Endodermal cell (in vitro differentiated cells): ENCODE measurements at regions not wholly inside any gene's neighbourhood (a gene's known extent, or its start where the extent isn't known, plus 50 kb on each side); places are given as distances from the start of the nearest gene placed in this dataset.

Experiments
- DNase-seq: peaks from one replicate; pipeline ENCODE4 v3.0.0-alpha.2; 2017
- H3K27ac ChIP-seq: 2 replicates; pipeline ENCODE4 v1.5.1; 2013; ENCODE audit warnings: mild to moderate bottlenecking, low read depth, low read length, moderate library complexity
- H3K27me3 ChIP-seq: 2 replicates; pipeline ENCODE4 v1.6.1; 2013; ENCODE audit warnings: mild to moderate bottlenecking, low read length, moderate library complexity; ENCODE audit not compliant: insufficient read depth, control insufficient read depth, poor library complexity, severe bottlenecking
- H3K36me3 ChIP-seq: 2 replicates; pipeline ENCODE4 v1.7.0; 2013; ENCODE audit warnings: mild to moderate bottlenecking, low read length, moderate library complexity; ENCODE audit not compliant: control insufficient read depth, insufficient read depth
- H3K4me1 ChIP-seq: one replicate; pipeline ENCODE4 v1.7.0; 2013; ENCODE audit warnings: low read length; ENCODE audit not compliant: control insufficient read depth, insufficient read depth
- H3K4me3 ChIP-seq: 2 replicates; pipeline ENCODE4 v1.5.1; 2013; ENCODE audit warnings: mild to moderate bottlenecking, low read length, moderate library complexity
- H3K9ac ChIP-seq: 2 replicates; pipeline ENCODE4 v1.6.1; 2013; ENCODE audit warnings: mild to moderate bottlenecking, low read length, moderate library complexity; ENCODE audit not compliant: poor library complexity, severe bottlenecking; ENCODE audit errors: extremely low read depth
- H3K9me3 ChIP-seq: 2 replicates; pipeline ENCODE4 v1.6.1; 2013; ENCODE audit warnings: mild to moderate bottlenecking, low read length, moderate library complexity; ENCODE audit not compliant: control insufficient read depth
- H3K27ac Mint-ChIP-seq: 2 replicates; pipeline ENCODE4 v1.8.0; 2020; ENCODE audit warnings: mixed read lengths
- H3K27me3 Mint-ChIP-seq: 2 replicates; pipeline ENCODE4 v1.8.0; 2021; ENCODE audit warnings: mild to moderate bottlenecking, mixed read lengths; ENCODE audit not compliant: insufficient read depth
- H3K36me3 Mint-ChIP-seq: 2 replicates; pipeline ENCODE4 v1.8.0; 2020; ENCODE audit warnings: low read depth, mixed read lengths
- H3K4me1 Mint-ChIP-seq: 2 replicates; pipeline ENCODE4 v1.8.0; 2020; ENCODE audit warnings: mixed read lengths
- H3K4me3 Mint-ChIP-seq: 2 replicates; pipeline ENCODE4 v1.8.0; 2020; ENCODE audit warnings: mild to moderate bottlenecking, moderate library complexity, mixed read lengths
- H3K9me3 Mint-ChIP-seq: 2 replicates; pipeline ENCODE4 v1.8.0; 2020; ENCODE audit warnings: mild to moderate bottlenecking, mixed read lengths
- WGBS, 2 experiments: methylation state at CpG; one replicate each; pipeline versions ENCODE4 v1.1.5 to v1.1.7; 2013; ENCODE audit warnings: missing lambda C conversion rate in 2 of 2, mixed read lengths in 1 of 2; ENCODE audit not compliant: insufficient coverage in 1 of 2, insufficient read length in 1 of 2; 5-methylcytosine and 5-hydroxymethylcytosine counted together
- TF ChIP-seq, protein P1 (sequence below): fragments of 200-600 bp; sonication (generic); conservative IDR thresholded peaks from 2 replicates; pipeline ENCODE4 v1.5.0; 2021; ENCODE audit warnings: antibody characterized with exemption, mild to moderate bottlenecking

DNA sequence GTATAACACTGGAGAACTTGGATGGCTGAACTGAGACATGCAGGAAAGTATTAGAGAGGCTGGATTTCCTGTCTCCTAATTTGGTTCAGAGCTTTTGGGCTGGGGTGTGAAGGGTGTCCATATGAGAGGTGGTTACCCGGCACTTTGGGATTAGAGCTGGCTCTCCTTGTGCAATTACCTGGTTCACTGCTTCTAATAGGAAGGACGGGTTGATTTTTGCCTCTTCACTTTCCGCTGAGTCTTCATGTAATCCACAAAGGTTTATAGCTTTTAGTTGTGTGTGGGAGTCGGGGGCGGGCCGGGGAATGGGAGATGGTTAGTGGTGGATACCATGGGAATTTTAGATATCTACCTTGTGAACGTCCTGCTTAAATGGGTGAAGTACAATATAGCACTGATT, 151.5 kb downstream of the BTBD3 start:
- no peaks in the 10 kb centered on the region for H3K4me1 ChIP-seq
- Mint-ChIP-seq H3K9me3 (peaks cover 1% of the 10 kb centered on the region), H3K4me3 (no peak overlapping the region), H3K4me1 (peaks cover 24% of the 10 kb centered on the region), H3K36me3 (no peaks in the 10 kb centered on the region), H3K27ac (no peak overlapping the region), H3K27me3 (no peaks in the 10 kb centered on the region)
- TF ChIP-seq, protein P1, sequence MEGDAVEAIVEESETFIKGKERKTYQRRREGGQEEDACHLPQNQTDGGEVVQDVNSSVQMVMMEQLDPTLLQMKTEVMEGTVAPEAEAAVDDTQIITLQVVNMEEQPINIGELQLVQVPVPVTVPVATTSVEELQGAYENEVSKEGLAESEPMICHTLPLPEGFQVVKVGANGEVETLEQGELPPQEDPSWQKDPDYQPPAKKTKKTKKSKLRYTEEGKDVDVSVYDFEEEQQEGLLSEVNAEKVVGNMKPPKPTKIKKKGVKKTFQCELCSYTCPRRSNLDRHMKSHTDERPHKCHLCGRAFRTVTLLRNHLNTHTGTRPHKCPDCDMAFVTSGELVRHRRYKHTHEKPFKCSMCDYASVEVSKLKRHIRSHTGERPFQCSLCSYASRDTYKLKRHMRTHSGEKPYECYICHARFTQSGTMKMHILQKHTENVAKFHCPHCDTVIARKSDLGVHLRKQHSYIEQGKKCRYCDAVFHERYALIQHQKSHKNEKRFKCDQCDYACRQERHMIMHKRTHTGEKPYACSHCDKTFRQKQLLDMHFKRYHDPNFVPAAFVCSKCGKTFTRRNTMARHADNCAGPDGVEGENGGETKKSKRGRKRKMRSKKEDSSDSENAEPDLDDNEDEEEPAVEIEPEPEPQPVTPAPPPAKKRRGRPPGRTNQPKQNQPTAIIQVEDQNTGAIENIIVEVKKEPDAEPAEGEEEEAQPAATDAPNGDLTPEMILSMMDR = no peak
- H3K9ac ChIP-seq = no peak overlapping the region
- H3K4me3 ChIP-seq = no peak overlapping the region
- no peaks in the 10 kb centered on the region for H3K9me3 ChIP-seq
- no peaks in the 10 kb centered on the region for H3K27me3 ChIP-seq
- 97 to 100% methylated on average over 3 to 7 of the region's 7 CpGs for WGBS, 2 experiments
- no peaks in the 10 kb centered on the region for H3K36me3 ChIP-seq
- DNase-seq = no peak
- H3K27ac ChIP-seq = no peak overlapping the region

DNA sequence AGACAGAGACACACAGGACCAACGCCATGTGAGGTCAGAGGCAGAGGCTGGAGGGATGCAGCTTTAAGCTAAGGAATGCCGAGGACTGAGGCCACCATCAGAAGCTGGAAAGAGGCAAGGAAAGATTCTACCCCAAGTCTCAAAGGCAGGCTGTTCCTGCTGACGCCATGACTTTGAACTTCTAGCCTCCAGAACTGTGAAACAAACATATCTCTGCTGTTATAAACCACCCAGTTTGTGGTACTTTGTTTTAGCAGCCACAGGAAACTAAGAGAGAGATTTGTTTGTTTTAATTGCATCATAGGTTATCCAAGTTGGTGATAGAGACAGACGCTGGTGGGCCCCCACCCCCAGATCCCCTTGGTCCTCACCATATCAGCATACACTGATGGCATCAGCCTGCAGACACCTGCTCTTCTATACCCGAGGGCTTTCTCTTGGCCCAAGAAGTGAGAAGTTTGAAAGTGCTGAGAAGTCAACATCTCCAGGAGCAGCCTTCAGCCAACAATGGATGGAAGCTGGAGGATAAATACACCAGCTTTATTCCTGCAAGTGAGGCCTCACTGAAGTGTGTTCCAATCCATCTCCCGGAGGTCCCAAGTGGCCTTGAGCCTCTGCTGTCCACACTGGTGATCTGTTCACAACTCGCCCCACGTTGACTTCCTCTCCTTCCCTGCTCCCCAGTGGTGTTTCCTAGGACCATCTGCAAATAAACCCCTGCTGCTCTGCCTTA, 154.7 kb downstream of the BTBD3 start:
- H3K4me1 Mint-ChIP-seq = peaks cover 24% of the 10 kb centered on the region
- no peaks in the 10 kb centered on the region for H3K36me3 Mint-ChIP-seq
- Histone ChIP-seq H3K4me1 (no peaks in the 10 kb centered on the region), H3K9me3 (no peaks in the 10 kb centered on the region), H3K27ac (no peak overlapping the region), H3K4me3 (no peak overlapping the region), H3K27me3 (no peaks in the 10 kb centered on the region), H3K9ac (no peak overlapping the region), H3K36me3 (no peaks in the 10 kb centered on the region)
- DNase-seq = no peak
- no peak overlapping the region for H3K27ac Mint-ChIP-seq
- no peak overlapping the region for H3K4me3 Mint-ChIP-seq
- peaks cover 1% of the 10 kb centered on the region for H3K9me3 Mint-ChIP-seq
- H3K27me3 Mint-ChIP-seq = no peaks in the 10 kb centered on the region
- WGBS, 2 experiments = 89 to 93% methylated on average over 5 to 8 of the region's 8 CpGs
- TF ChIP-seq, protein P1 = no peak

DNA sequence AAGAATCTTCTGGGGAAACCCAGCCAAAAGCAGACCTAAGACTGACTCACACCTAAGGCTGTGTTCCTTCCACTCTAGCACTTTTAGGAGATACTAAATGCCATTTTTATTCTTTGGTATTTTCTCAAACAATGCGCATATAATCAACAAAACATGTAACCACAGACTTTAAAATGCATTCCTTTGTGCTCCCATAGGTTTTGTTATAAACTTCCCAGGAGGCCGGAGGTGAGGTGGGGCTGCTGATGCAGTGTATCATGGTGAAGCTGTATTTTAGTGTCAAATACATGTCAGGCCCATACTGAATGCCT, 155.2 kb downstream of the BTBD3 start:
- no peak for DNase-seq
- Mint-ChIP-seq H3K4me1 (peaks cover 19% of the 10 kb centered on the region), H3K27ac (no peak overlapping the region), H3K36me3 (no peaks in the 10 kb centered on the region), H3K9me3 (peaks cover 1% of the 10 kb centered on the region), H3K27me3 (no peaks in the 10 kb centered on the region), H3K4me3 (no peak overlapping the region)
- no peaks in the 10 kb centered on the region for H3K27me3 ChIP-seq
- no peaks in the 10 kb centered on the region for H3K9me3 ChIP-seq
- TF ChIP-seq, protein P1 = no peak
- H3K36me3 ChIP-seq = no peaks in the 10 kb centered on the region
- no peak overlapping the region for H3K9ac ChIP-seq
- no peak overlapping the region for H3K4me3 ChIP-seq
- H3K4me1 ChIP-seq = no peaks in the 10 kb centered on the region
- WGBS, 2 experiments = 98% methylated on average over 2 of the region's 2 CpGs; no CpG with 5 or more reads in 1 of the 2 experiments
- no peak overlapping the region for H3K27ac ChIP-seq
